ENCODE measurements at regions not wholly inside any gene's neighbourhood (a gene's known extent, or its start where the extent isn't known, plus 50 kb on each side); places are given as distances from the start of the nearest gene placed in this dataset.
"Not testable (repeated sequence)": the region's sequence is repeated elsewhere in the genome, so short reads cannot be mapped to it uniquely, and the experiment has no call there.

DNA sequence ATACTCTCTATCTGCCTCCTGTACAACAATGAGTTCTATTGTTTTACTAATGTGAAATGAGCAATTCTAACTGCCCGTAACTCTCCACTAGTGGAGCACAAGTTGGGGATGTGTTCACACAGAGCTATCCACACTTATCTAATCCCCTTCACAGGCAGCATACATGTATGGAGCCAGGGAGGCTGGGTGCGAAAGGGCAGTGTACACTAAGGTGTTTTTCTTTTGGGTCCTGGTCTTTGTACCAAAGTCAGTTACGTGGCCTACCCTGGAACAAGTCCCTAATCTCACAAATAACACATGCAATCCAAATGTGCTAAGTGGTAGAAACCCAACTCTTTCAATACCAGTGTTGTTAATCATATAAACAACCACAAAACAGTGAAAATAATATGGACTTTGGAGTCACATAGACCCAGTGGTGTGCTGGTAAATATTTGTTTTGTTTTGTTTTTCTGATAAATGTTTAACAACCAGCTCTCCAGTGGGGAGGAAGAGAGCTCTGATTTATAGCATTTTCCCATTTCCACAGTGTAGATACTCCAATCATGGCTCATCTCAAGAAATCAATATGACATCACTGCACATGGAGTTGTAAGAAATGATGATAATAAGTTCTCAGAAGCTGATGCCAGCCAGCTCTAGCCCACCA, 319.9 kb upstream of the DUSP10 start:
- intact Hi-C loops (cut with micrococcal nuclease): no loop called here
- Mint-ChIP-seq H3K27me3 (ENCODE audit: low read depth) (no peaks in the 10 kb centered on the region), H3K4me3 (no peak overlapping the region), H3K4me1 (ENCODE audit: low read depth) (no peaks in the 10 kb centered on the region), H3K9me3 (peaks cover 12% of the 10 kb centered on the region), H3K27ac (no peak overlapping the region), H3K36me3 (ENCODE audit: low read depth) (peaks cover 4% of the 10 kb centered on the region)
- CTCF ChIA-PET: interaction anchor here (0.6 kb wide), 1 partner anchor 10 kb away, joined by 4 read pairs; no protein-coding TSS in a partner anchor
- DNase-seq: no peak

DNA sequence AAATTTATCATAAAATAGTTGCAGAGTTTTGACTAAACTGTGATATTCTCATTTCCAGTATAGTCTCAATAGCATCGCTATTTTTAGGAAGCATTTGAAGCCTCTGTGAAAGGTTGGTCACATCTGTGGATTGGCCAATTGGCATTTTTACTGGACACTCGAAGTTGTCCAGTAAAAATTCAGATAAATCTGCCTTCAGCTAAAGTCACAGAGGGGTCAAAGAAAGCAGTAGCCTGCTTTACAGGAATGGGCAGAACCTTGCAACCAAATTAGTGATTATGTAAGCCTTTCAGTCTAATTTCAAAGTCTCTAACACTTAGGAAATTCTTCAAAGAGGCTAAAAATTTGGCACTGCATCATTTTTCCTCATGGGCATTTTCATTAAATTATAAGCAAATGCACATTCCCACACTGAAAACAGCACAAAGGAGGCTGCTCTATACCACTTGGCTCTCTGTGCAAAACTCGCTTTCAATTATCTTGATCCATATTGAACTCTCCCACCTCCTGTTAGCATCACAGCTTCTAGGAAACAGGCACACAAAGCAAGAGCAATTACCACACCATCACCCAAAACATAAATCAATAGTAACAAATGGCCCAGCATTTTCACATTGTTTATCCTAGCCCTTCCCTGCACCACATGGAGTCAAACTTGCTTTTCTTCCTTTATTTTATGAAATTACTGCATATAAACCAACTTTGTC, 318.5 kb upstream of the DUSP10 start:
- intact Hi-C loops (cut with micrococcal nuclease): no loop called here
- no peaks in the 10 kb centered on the region for H3K4me1 Mint-ChIP-seq (ENCODE audit: low read depth)
- CTCF ChIA-PET: no interaction called here
- no peaks in the 10 kb centered on the region for H3K27me3 Mint-ChIP-seq (ENCODE audit: low read depth)
- H3K9me3 Mint-ChIP-seq: peaks cover 12% of the 10 kb centered on the region
- peaks cover 4% of the 10 kb centered on the region for H3K36me3 Mint-ChIP-seq (ENCODE audit: low read depth)
- no peak for DNase-seq
- no peak overlapping the region for H3K4me3 Mint-ChIP-seq
- no peak overlapping the region for H3K27ac Mint-ChIP-seq

DNA sequence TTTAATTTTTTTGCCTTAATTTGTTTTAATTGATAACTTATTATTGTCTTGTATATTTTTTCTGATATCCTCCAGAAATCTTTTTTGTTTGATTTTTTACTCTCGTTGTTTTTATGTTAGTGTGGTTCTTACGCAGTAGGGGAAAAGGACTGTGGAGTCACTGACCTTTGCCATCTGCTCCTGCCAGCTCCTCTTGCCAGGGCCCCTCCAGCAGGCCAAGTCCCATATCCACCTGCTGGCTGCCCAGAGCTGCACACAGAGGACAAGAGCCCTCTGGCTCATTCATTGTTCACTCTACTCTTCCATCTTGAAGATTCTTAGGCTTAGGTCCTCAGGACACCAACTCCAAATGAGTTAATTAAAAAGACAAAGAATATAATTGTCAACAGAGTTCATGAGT, 316.4 kb upstream of the DUSP10 start:
- H3K4me3 Mint-ChIP-seq: no peak overlapping the region
- no peaks in the 10 kb centered on the region for H3K27me3 Mint-ChIP-seq (ENCODE audit: low read depth)
- no peaks in the 10 kb centered on the region for H3K9me3 Mint-ChIP-seq
- CTCF ChIA-PET: no interaction called here
- no peaks in the 10 kb centered on the region for H3K36me3 Mint-ChIP-seq (ENCODE audit: low read depth)
- intact Hi-C loops (cut with micrococcal nuclease): no loop called here
- no peak overlapping the region for H3K27ac Mint-ChIP-seq
- H3K4me1 Mint-ChIP-seq (ENCODE audit: low read depth): no peaks in the 10 kb centered on the region
- DNase-seq: no peak

DNA sequence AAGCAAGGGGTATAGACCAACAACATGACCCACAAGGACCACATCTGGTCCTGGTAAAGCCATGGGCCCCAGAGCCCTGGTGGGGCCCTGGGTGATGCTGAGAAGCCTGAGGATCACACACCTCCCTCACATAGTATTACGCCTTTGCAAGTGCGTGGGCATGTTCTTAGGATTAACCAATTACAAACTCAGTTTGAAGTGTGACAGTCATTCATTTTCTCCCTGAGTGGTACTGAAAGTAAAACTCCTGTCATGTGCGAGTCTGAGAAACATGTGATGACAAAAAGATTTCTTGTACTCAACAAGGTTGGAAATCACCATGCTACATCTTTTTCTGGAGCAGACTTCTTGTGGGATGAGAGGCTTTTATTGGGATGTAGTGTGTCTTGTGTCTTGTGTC, 315.3 kb upstream of the DUSP10 start:
- CTCF ChIA-PET: no interaction called here
- peak; percentile 7 for DNase-seq

DNA sequence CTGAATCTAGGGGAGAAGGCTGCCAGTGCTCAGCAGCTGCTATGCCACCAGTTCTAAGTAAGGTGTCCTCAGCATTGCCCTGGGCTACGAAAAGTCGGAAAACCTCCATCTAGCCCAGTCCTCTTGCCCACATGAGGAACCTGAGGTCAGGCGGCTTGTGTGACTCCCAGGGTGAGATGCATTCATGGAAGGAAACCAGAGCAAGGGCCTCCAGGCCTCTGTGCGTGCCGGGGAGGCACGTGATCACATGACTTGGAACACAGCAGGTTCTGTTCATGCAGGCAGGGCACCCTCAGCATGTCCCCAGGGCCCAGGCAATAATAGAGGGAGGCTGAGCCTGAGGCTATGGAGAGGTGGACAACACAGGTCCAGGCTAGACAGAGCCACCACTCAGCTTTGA, 312.5 kb upstream of the DUSP10 start:
- Mint-ChIP-seq H3K4me3 (no peak overlapping the region), H3K9me3 (no peaks in the 10 kb centered on the region), H3K4me1 (ENCODE audit: low read depth) (no peaks in the 10 kb centered on the region), H3K27me3 (ENCODE audit: low read depth) (no peaks in the 10 kb centered on the region), H3K27ac (no peak overlapping the region), H3K36me3 (ENCODE audit: low read depth) (no peaks in the 10 kb centered on the region)
- no peak for DNase-seq
- intact Hi-C loops (cut with micrococcal nuclease): no loop called here
- CTCF ChIA-PET: no interaction called here

More for the DNA sequence above, 315.3 kb upstream of the DUSP10 start:
- Mint-ChIP-seq H3K27me3 (ENCODE audit: low read depth) (no peaks in the 10 kb centered on the region), H3K4me3 (no peak overlapping the region), H3K36me3 (ENCODE audit: low read depth) (no peaks in the 10 kb centered on the region), H3K27ac (no peak overlapping the region), H3K4me1 (ENCODE audit: low read depth) (no peaks in the 10 kb centered on the region), H3K9me3 (no peaks in the 10 kb centered on the region)
- intact Hi-C loops (cut with micrococcal nuclease): no loop called here

DNA sequence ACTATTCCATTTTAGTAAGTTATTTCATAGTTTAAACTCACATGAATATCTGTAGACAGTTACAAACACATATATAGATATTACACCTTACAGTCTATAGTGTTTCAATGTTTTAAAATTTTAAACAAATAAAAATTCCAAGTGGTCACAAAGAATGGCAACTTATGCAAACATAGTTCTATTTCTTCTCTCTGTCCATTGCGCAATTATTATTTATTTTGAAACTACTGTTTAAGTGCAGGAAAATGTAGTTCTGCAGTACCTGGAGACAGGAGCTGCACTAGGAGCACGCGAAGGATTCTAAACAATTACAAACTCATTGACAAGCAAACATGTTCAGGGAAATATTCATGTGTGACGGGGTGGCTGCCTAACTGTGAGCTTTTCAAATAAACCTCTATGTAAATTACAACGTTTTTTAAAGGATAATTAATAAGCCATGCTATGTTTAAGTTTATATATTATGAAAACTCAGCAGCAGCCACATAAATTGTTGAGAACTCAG, 312.0 kb upstream of the DUSP10 start:
- Mint-ChIP-seq H3K4me3 (no peak overlapping the region), H3K27ac (no peak overlapping the region), H3K9me3 (no peaks in the 10 kb centered on the region), H3K36me3 (ENCODE audit: low read depth) (no peaks in the 10 kb centered on the region), H3K27me3 (ENCODE audit: low read depth) (no peaks in the 10 kb centered on the region), H3K4me1 (ENCODE audit: low read depth) (no peaks in the 10 kb centered on the region)
- CTCF ChIA-PET: no interaction called here
- DNase-seq: no peak
- intact Hi-C loops (cut with micrococcal nuclease): no loop called here

DNA sequence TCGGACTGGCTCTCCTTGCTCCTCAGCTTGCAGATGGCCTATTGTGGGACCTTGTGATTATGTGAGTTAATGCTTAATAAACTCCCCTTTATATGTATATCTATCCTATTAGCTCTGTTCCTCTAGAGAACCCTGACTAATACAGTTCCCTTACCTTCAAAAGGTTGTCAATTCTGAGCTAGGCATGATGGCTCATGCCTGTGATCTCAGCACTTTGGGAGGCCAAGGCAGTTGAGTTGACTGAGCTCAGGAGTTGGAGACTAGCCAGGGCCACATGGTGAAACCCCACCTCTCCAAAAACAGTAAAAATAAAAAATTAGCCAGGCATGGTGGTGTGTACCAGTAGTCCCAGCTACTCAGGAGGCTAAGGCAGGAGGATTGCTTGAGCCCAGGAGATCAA, 309.4 kb upstream of the DUSP10 start:
- DNase-seq: peak; percentile 49
- H3K27me3 Mint-ChIP-seq (ENCODE audit: low read depth); H3K4me3 Mint-ChIP-seq; H3K4me1 Mint-ChIP-seq (ENCODE audit: low read depth); H3K27ac Mint-ChIP-seq; H3K9me3 Mint-ChIP-seq; H3K36me3 Mint-ChIP-seq (ENCODE audit: low read depth); intact Hi-C loops (cut with micrococcal nuclease): not testable (repeated sequence)
- CTCF ChIA-PET: interaction anchor here (0.6 to 1.4 kb wide), 3 partner anchors 11 to 404 kb away, joined by 3 to 4 read pairs (median 4); no protein-coding TSS in a partner anchor

DNA sequence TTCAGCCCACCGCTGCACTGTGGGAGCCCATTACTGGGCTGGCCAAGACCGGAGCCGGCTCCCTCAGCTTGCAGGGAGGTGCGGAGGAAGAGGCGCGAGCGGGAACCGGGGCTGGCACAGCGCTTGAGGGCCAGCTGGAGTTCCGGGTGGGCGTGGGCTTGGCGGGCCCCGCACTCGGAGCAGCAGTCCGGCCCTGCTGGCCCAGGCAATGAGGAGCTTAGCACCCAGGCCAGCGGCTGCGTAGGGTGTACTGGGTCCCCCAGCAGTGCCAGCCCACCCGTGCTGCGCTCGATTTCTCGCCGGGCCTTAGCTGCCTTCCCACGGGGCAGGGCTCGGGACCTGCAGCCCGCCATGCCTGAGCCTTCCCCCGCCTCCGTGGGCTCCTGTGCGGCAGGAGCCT, 307.8 kb upstream of the DUSP10 start:
- intact Hi-C loops (cut with micrococcal nuclease); H3K36me3 Mint-ChIP-seq (ENCODE audit: low read depth); H3K4me1 Mint-ChIP-seq (ENCODE audit: low read depth); DNase-seq; H3K27ac Mint-ChIP-seq; CTCF ChIA-PET; H3K4me3 Mint-ChIP-seq; H3K27me3 Mint-ChIP-seq (ENCODE audit: low read depth); H3K9me3 Mint-ChIP-seq: not testable (repeated sequence)

DNA sequence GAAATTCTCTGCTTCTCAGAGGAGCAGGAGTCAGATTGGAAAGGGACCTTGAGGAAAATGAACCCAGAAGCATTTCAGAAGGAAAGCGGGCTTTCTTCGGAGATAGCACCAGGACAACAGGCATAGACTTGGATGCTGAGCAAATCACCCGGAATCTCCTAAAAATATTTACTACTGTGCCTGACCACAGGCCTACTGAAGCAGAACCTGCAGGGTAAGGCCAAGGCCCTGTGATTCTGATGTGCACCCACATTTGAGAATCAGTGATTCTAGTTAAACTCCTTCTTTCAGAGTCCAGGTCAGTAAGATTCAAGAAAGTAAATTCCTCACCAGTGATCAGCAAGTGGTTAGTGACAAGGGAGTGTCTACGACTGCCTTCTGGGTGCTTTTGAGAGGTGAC, 307.3 kb upstream of the DUSP10 start:
- CTCF ChIA-PET: no interaction called here
- no peak overlapping the region for H3K4me3 Mint-ChIP-seq
- no peak overlapping the region for H3K27ac Mint-ChIP-seq
- H3K4me1 Mint-ChIP-seq (ENCODE audit: low read depth): peaks cover 5% of the 10 kb centered on the region
- no peaks in the 10 kb centered on the region for H3K27me3 Mint-ChIP-seq (ENCODE audit: low read depth)
- no peaks in the 10 kb centered on the region for H3K9me3 Mint-ChIP-seq
- DNase-seq: no peak
- intact Hi-C loops (cut with micrococcal nuclease): no loop called here
- H3K36me3 Mint-ChIP-seq (ENCODE audit: low read depth): no peaks in the 10 kb centered on the region

DNA sequence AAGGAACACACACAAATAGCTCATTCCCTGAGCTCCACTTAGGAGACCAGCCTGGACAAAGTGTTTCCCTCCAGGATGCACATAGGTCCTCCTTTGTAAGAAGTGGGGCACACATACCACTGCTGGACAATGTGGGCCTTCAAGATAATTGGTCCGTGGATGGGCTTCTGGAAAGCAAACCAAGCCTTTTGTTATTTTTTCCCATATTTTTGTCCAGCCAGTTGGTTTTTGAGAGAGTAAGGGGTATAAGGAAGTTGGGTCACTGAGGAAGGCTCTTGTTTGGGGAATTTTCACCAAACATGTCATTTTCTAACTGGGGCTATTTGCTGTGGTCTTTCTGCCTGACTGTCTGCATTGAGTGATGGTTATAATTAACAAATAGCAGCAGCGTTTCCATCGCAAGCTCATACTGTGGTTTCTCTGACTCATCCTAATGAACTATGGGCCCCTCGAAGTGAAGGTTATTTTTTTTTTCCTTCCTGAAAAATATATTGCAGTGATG, 306.3 kb upstream of the DUSP10 start:
- intact Hi-C loops (cut with micrococcal nuclease): no loop called here
- peaks cover 5% of the 10 kb centered on the region for H3K4me1 Mint-ChIP-seq (ENCODE audit: low read depth)
- no peaks in the 10 kb centered on the region for H3K36me3 Mint-ChIP-seq (ENCODE audit: low read depth)
- H3K27me3 Mint-ChIP-seq (ENCODE audit: low read depth): no peaks in the 10 kb centered on the region
- CTCF ChIA-PET: interaction anchor here (1.1 to 1.6 kb wide), 2 partner anchors 22 to 48 kb away, joined by 3 to 4 read pairs; no protein-coding TSS in a partner anchor
- no peak for DNase-seq
- H3K27ac Mint-ChIP-seq: no peak overlapping the region
- H3K9me3 Mint-ChIP-seq: no peaks in the 10 kb centered on the region
- H3K4me3 Mint-ChIP-seq: no peak overlapping the region

DNA sequence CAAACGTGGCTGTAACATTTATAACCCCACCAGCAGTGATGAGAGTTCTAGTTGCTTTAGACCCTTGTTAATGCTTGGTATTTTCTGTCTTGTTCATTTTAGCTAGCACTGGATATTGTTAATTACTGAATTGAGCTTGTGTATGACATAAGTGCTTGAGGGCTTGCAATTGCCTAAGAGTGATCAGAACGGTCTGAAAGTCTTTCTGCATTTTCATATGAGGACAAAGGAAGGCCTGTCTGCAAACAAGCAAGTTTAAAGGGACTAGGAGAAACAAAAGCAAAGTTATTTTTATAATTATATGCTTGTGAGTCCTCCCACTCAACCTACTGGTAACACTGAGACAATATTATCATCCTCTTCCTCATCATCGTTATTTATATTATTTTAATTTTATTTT, 305.5 kb upstream of the DUSP10 start:
- H3K9me3 Mint-ChIP-seq: no peaks in the 10 kb centered on the region
- H3K4me1 Mint-ChIP-seq (ENCODE audit: low read depth): peaks cover 5% of the 10 kb centered on the region
- DNase-seq: no peak
- no peak overlapping the region for H3K4me3 Mint-ChIP-seq
- no peaks in the 10 kb centered on the region for H3K27me3 Mint-ChIP-seq (ENCODE audit: low read depth)
- no peaks in the 10 kb centered on the region for H3K36me3 Mint-ChIP-seq (ENCODE audit: low read depth)
- CTCF ChIA-PET: interaction anchor here (1.6 kb wide), 1 partner anchor 48 kb away, joined by 4 read pairs; no protein-coding TSS in a partner anchor
- H3K27ac Mint-ChIP-seq: no peak overlapping the region
- intact Hi-C loops (cut with micrococcal nuclease): no loop called here

DNA sequence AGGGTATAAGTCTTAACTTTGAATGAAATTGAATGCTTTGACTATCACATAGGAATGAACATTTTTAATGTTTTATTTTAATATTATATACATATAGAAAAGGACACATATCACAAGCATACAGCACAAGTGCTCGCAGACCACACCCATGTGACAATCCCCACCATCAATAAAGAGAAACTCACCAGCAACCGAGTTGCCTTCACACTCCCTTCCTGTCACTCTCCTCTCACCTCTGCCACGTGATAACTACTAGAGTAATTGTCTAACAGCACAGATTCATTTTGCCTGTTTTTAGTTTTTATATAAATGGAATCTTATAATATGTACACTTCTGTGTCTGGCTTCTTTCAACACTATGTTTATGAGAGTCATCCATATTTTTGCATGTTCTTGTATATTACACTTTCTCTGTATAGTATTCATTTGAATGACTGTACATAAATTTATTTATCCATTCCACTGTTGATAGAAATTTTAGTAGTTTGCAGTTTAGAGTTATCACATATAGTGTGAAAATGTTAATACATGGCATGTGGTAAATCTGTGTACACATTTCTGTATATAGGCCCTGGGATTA, 304.9 kb upstream of the DUSP10 start:
- Mint-ChIP-seq H3K27ac (no peak overlapping the region), H3K27me3 (ENCODE audit: low read depth) (no peaks in the 10 kb centered on the region), H3K36me3 (ENCODE audit: low read depth) (no peaks in the 10 kb centered on the region), H3K9me3 (no peaks in the 10 kb centered on the region), H3K4me3 (no peak overlapping the region), H3K4me1 (ENCODE audit: low read depth) (peaks cover 5% of the 10 kb centered on the region)
- no peak for DNase-seq
- CTCF ChIA-PET: interaction anchor here (1.6 kb wide), 1 partner anchor 49 kb away, joined by 4 read pairs; no protein-coding TSS in a partner anchor
- intact Hi-C loops (cut with micrococcal nuclease): no loop called here
